GM18519 (cell line): ENCODE measurements at regions not wholly inside any gene's neighbourhood (a gene's known extent, or its start where the extent isn't known, plus 50 kb on each side); places are given as distances from the start of the nearest gene placed in this dataset.

ENCODE experiments used
- ATAC-seq: cut with Tn5 transposase; IDR thresholded peaks from one replicate; pipeline ENCODE4 v1.9.1; 2021; ENCODE audit warnings: mild to moderate bottlenecking, moderate library complexity; ENCODE audit not compliant: unreplicated experiment, low FRiP score

DNA sequence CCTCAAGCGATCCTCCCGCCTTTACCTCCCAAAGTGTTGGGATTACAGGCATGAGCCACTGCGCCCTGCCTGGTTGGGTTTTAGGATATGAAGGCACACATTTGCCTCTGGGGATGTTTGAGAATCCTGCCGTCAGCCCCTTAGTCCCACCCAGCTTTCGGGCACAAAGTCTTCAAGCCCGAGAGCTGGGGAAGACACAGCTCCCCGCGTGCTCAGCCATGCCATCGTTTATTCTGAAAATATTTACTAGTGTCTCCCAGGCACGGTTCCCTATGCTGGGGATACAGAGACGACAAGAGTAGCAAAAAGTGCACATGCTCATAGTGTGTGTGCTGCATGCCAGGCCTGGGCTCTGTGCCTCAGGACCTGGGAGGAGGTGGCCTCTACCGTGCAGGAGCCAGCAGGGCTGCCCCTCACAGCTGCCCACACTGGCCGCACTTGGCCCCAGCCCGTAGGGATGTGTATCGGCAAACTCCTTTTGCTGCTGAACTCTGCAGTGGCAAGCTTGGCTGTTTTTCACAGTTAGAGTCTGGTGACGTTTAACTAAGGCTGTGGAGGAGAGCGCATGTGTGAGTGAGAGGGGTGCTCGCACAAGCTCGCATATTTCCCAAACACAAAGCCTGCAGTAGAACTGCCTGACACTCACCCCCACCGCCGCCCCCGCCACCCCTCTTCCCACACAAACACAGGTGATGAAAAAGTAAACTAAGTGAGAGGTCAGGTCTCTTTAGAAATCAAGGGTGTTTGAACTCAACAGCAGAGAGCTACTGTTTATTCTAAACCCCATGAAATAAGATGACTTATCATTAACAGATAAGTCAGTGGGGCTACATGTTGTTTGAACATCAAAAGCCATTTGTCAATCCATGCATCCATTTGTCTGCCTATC lies 266.4 kb downstream of the MRTFB start:
- no peak for ATAC-seq

DNA sequence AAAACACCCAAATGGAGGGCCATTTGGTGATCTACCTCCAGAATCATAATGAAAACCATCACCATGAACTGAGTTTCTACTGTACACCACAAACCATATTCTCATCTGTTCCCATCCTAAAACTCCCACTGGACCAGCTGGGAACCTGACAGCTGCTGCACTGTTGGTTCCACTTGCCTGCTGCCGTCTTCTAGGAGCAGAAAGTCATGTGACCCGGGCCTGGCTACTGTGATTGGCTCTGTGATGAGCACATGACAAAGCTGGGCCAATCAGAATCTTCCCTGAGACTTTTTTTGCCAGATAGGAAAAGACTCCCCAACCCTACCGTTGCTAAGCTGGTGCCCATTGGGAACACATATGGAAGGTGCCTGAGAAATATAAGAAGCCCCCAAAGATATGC lies 264.2 kb downstream of the MRTFB start:
- no peak for ATAC-seq

DNA sequence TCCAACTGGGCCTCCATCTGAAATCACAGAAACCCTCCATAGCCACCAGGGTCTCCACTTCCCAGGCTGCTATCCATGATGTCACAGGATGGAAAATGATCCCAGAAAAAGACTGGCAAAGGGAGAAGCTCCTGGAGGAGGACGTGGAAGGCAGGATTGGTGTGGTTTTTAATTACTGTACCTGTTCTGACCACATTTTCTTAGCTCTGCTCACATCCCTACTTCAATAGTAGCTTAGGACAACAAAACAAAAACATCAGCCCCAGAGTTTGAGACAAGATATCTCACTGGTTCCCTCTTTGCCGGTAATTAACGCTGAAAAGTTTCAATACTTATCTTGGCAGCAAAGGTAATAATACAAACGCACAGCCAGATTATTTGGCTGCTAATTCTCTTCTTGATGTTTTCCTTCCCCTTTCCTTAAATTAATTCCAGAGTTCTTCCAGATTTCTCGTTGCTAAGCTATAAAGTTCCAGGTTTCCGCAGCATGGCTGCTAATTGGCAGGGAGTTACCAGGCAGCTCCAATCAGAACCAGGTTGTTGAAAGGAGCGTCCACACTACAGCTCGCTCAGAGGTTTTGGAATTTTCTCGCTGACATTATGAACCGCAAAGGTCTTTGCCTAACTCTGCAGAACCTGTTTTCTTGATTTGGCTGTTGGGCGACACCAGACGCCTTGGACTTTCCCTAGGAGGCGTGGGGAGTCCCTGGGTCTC lies 263.4 kb downstream of the MRTFB start:
- ATAC-seq = no peak

DNA sequence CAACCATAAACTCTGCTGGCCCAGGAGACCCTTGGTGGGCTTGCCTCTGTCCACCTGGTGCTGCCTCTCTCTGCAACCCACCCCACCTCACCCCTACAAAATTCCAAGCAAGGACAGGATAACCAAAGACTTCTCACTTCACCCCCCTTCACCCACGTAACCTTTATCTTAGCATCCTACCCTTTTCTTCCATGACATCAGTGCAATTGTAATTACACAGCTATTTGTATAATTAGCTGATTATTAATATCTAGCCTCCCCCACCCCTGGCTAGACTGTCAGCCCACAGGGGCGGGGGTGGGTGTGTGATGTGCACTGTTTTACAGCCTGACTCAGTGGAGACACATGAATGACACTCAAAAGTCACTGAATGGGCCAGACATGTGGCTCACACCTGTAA lies 262.2 kb downstream of the MRTFB start:
- ATAC-seq = no peak

DNA sequence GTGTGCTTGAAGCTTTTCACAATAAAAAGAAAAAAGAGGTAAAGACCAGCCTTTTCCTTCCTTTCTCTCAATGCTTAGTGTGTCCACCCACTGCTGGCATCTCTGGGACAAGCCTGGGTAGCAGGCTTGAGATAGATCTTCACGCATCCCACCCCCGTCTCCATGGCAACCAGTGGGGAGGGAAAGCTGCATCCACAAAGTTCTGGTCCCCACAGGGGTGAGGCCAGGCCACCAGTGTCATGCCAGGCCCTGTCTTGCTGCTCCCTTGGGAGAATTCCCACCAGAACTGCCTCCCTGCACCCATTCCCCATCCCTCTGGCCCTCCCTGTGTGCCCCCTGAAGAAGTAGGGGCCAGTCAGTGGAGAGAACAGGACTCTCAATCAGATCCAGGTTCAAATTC lies 259.9 kb downstream of the MRTFB start:
- ATAC-seq = no peak

DNA sequence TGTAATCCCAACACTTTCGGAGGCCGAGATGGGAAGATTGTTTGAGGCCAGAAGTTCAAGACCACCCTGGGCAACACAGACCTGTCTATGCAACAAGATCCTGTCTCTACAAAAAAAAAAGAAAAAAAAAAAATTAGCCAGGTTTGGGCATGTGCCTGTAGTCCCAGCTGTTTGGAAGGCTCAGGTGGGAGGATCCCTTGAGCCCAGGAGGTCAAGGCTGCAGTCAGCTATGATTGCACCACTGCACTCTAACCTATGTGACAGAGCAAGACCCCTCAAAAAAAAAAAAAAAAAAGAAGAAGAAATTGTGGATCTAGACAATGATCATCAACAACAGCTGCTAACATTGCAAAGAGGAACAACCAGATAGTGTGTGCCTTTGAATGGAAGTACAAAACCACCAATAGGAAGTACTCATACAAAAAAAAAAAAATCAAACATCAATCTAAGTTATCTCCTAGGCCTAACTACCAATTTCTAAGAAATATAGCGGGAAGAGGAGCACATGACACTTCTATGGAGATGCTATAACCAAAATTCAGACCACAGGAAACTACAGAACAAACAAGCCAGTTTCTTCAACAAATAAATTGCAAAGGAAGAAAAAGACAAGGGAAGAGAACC lies 258.7 kb downstream of the MRTFB start:
- no peak for ATAC-seq

DNA sequence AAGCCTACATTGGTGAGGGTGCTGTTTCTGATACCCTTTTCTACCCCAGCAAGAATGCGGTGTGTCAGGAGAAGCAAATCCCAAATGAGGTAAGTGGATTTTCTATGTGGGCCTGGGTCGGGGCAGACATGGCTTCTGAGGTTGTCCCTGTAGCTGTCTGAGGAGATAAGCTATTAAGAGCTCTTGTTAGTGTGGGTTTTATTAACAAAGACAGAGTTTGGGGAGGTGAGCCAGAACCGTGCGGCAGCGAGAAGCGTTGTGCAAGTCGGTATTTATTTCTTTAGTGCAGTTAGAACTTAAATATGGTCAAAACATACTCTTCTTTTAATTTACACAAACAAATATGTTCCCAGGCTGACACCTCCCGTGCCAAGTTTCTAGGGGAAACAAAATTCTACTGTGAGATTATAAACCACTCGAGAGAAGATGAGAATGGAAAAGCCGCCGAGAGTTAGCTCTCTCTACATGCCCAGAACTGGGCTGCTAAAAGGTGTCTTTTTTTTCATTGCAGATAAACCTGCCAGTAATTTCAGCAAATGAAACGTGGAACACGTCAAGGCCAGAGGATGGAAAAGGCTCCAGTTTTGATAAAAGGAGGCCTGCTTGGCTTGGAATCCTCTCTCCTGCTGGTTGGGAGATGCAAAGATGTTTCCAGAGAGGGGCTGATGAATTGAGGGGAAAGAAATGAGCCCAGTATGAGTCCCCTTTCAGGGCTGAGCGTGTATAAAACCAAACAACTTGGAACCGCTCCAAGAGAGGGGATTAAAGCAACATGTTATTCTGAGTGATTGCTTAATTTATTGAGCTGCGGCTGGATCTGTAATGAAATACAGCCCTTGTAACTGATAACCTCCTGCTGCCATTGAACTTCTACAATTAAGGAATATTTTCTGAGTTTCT lies 254.6 kb downstream of the MRTFB start:
- no peak for ATAC-seq

DNA sequence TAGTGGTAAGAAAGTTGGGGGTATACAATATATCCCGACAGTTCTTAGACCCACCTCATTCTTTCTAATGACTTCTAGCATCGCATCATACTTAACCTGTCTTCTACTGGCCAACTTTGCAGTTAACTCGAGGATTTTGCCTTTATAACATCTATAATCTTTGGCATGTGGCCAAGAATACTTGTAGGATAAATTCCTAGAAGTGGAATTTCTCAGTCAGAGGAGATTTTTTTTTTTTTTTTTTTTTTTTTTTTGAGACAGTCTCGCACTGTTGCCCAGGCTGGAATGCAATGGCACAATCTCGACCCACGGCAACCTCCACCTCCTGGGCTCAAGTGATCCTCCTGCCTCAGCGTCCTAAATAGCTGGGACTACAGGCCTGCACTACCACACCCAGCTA lies 253.5 kb downstream of the MRTFB start:
- ATAC-seq = no peak

DNA sequence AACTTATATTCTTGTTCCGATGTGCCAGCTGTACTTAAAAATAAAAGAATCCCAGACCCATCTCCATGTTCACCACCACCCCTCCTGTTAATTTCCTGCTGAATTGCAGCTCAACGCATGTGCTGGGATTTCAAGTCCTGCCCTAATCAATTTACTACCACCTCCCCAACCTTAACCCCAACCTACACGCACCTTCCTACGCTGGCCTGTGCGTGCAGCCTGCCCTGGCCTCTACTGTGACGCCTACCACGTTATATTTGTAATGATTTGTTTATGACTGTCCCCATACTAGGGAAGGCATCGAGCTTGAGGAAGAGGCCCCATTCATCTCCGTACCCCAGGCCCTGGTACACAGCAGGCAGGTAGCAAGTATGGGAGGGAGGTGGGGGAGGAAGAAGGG lies 251.1 kb downstream of the MRTFB start:
- ATAC-seq = no peak

DNA sequence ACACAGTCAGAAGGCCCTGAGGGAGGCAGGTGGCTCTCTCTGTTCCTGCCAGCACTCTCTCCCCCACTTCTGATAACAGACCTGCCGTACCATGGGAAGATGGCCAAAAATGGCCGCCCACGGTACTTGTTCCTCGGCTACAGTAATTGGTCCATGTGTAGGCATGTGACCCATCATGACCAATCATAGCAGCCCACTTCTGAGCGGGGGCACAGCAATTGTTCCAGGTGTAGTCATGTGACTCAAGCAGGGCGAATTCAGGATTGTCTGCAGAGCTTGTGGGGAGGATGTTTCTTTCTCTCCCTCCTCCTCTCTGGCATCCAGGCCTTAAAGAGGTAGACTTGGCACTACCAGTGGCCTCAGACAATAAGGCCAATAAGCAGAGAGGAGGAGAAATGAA lies 250.4 kb downstream of the MRTFB start:
- ATAC-seq = no peak

DNA sequence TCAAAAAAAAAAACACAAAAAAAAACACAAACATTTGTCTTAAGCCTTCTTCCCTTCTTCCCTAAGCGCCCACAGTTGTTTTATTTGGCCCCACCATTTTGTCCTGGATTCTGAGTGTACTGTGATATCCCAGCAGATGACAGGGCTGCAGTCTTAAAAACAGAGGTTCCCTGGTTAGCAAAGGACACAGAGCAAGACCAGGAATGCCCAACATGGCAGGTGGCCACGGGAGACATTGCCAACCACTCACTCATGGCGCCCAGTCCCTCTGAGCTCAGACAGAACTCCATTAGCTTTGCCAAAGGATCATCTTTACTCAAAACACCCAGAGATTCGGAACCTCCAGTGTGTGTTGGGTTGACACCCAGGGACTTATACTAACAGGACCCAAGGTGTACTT lies 249.3 kb downstream of the MRTFB start:
- ATAC-seq = no peak
